ENCODE measurements at regions not wholly inside any gene's neighbourhood (a gene's known extent, or its start where the extent isn't known, plus 50 kb on each side); places are given as distances from the start of the nearest gene placed in this dataset.

- DNase-seq (ENCODE audit: low spot score in 2 of 2) (no peak), ATAC-seq (ENCODE audit: low read depth) (no peak)
- peaks cover 5% of the 10 kb centered on the region for H3K9me3 Mint-ChIP-seq
- no peaks in the 10 kb centered on the region for H3K4me1 Mint-ChIP-seq
- no peak overlapping the region for H3K4me3 Mint-ChIP-seq
- no peaks in the 10 kb centered on the region for H3K36me3 Mint-ChIP-seq
- H3K27ac Mint-ChIP-seq: no peak overlapping the region
- H3K27me3 Mint-ChIP-seq: peaks cover 1% of the 10 kb centered on the region
Observed at GRCh38 chr2:145085612-145086011, 565.7 kb upstream of the ZEB2 start.

- ATAC-seq (ENCODE audit: low read depth) (no peak), DNase-seq (ENCODE audit: low spot score in 2 of 2) (no peak)
- no peaks in the 10 kb centered on the region for H3K36me3 Mint-ChIP-seq
- H3K27me3 Mint-ChIP-seq: peaks cover 1% of the 10 kb centered on the region
- H3K9me3 Mint-ChIP-seq: no peaks in the 10 kb centered on the region
- no peak overlapping the region for H3K27ac Mint-ChIP-seq
- H3K4me3 Mint-ChIP-seq: no peak overlapping the region
- no peaks in the 10 kb centered on the region for H3K4me1 Mint-ChIP-seq
Observed at GRCh38 chr2:145080426-145080825, 560.5 kb upstream of the ZEB2 start.

- DNase-seq (ENCODE audit: low spot score in 2 of 2): no peak
- Mint-ChIP-seq H3K27ac (no peak overlapping the region), H3K27me3 (peaks cover 1% of the 10 kb centered on the region), H3K4me3 (no peak overlapping the region), H3K36me3 (no peaks in the 10 kb centered on the region), H3K9me3 (no peaks in the 10 kb centered on the region), H3K4me1 (no peaks in the 10 kb centered on the region)
- ATAC-seq (ENCODE audit: low read depth): no peak
Observed at GRCh38 chr2:145079641-145080040, 559.7 kb upstream of the ZEB2 start.

GRCh38 chr2:145078923-145079322, 559.0 kb upstream of the ZEB2 start:
- Mint-ChIP-seq H3K27ac (no peak overlapping the region), H3K4me1 (no peaks in the 10 kb centered on the region), H3K36me3 (no peaks in the 10 kb centered on the region), H3K4me3 (no peak overlapping the region), H3K27me3 (peaks cover 1% of the 10 kb centered on the region), H3K9me3 (no peaks in the 10 kb centered on the region)
- ATAC-seq (ENCODE audit: low read depth) (no peak), DNase-seq (ENCODE audit: low spot score in 2 of 2) (no peak)

- DNase-seq (ENCODE audit: low spot score in 2 of 2) (no peak), ATAC-seq (ENCODE audit: low read depth) (no peak)
- Mint-ChIP-seq H3K9me3 (no peaks in the 10 kb centered on the region), H3K4me1 (peaks cover 2% of the 10 kb centered on the region), H3K4me3 (no peak overlapping the region), H3K27ac (no peak overlapping the region), H3K27me3 (peaks cover 1% of the 10 kb centered on the region), H3K36me3 (no peaks in the 10 kb centered on the region)
Observed at GRCh38 chr2:145076085-145076484, 556.2 kb upstream of the ZEB2 start.

- no peaks in the 10 kb centered on the region for H3K9me3 Mint-ChIP-seq
- peaks cover 2% of the 10 kb centered on the region for H3K4me1 Mint-ChIP-seq
- no peaks in the 10 kb centered on the region for H3K27me3 Mint-ChIP-seq
- DNase-seq (ENCODE audit: low spot score in 2 of 2) (no peak), ATAC-seq (ENCODE audit: low read depth) (no peak)
- no peak overlapping the region for H3K4me3 Mint-ChIP-seq
- no peak overlapping the region for H3K27ac Mint-ChIP-seq
- H3K36me3 Mint-ChIP-seq: no peaks in the 10 kb centered on the region
Observed at GRCh38 chr2:145075454-145076062, 555.6 kb upstream of the ZEB2 start.

- Mint-ChIP-seq H3K27ac (no peak overlapping the region), H3K27me3 (peaks cover 1% of the 10 kb centered on the region), H3K4me1 (peaks cover 2% of the 10 kb centered on the region), H3K4me3 (no peak overlapping the region), H3K9me3 (no peaks in the 10 kb centered on the region), H3K36me3 (no peaks in the 10 kb centered on the region)
- no peak for ATAC-seq (ENCODE audit: low read depth)
- DNase-seq (ENCODE audit: low spot score in 2 of 2): no peak
Observed at GRCh38 chr2:145070703-145071102, 550.8 kb upstream of the ZEB2 start.

GRCh38 chr2:145068509-145068908, 548.6 kb upstream of the ZEB2 start:
- no peaks in the 10 kb centered on the region for H3K9me3 Mint-ChIP-seq
- H3K4me3 Mint-ChIP-seq: no peak overlapping the region
- no peak for DNase-seq (ENCODE audit: low spot score in 2 of 2)
- H3K27ac Mint-ChIP-seq: no peak overlapping the region
- no peak for ATAC-seq (ENCODE audit: low read depth)
- peaks cover 2% of the 10 kb centered on the region for H3K4me1 Mint-ChIP-seq
- H3K27me3 Mint-ChIP-seq: peaks cover 1% of the 10 kb centered on the region
- no peaks in the 10 kb centered on the region for H3K36me3 Mint-ChIP-seq

- Mint-ChIP-seq H3K27ac (no peak overlapping the region), H3K27me3 (peaks cover 1% of the 10 kb centered on the region), H3K4me3 (no peak overlapping the region), H3K4me1 (peaks cover 2% of the 10 kb centered on the region), H3K36me3 (no peaks in the 10 kb centered on the region), H3K9me3 (no peaks in the 10 kb centered on the region)
- ATAC-seq (ENCODE audit: low read depth): no peak
- no peak for DNase-seq (ENCODE audit: low spot score in 2 of 2)
Observed at GRCh38 chr2:145067549-145068030, 547.7 kb upstream of the ZEB2 start.

- Mint-ChIP-seq H3K4me1 (peaks cover 2% of the 10 kb centered on the region), H3K9me3 (no peaks in the 10 kb centered on the region), H3K27ac (no peak overlapping the region), H3K4me3 (no peak overlapping the region), H3K36me3 (no peaks in the 10 kb centered on the region), H3K27me3 (peaks cover 1% of the 10 kb centered on the region)
- DNase-seq (ENCODE audit: low spot score in 2 of 2): no peak
- ATAC-seq (ENCODE audit: low read depth): no peak
Observed at GRCh38 chr2:145066856-145067548, 547.1 kb upstream of the ZEB2 start.

GRCh38 chr2:145066151-145066661, 546.3 kb upstream of the ZEB2 start:
- no peak for DNase-seq (ENCODE audit: low spot score in 2 of 2)
- Mint-ChIP-seq H3K36me3 (no peaks in the 10 kb centered on the region), H3K9me3 (no peaks in the 10 kb centered on the region), H3K4me3 (no peak overlapping the region), H3K4me1 (no peaks in the 10 kb centered on the region), H3K27me3 (peaks cover 1% of the 10 kb centered on the region), H3K27ac (no peak overlapping the region)
- ATAC-seq (ENCODE audit: low read depth): no peak

- Mint-ChIP-seq H3K4me1 (no peaks in the 10 kb centered on the region), H3K36me3 (no peaks in the 10 kb centered on the region), H3K27me3 (peaks cover 1% of the 10 kb centered on the region), H3K9me3 (no peaks in the 10 kb centered on the region), H3K4me3 (no peak overlapping the region), H3K27ac (no peak overlapping the region)
- DNase-seq (ENCODE audit: low spot score in 2 of 2) (no peak), ATAC-seq (ENCODE audit: low read depth) (no peak)
Observed at GRCh38 chr2:145065342-145065741, 545.4 kb upstream of the ZEB2 start.

- no peaks in the 10 kb centered on the region for H3K36me3 Mint-ChIP-seq
- H3K4me3 Mint-ChIP-seq: no peak overlapping the region
- H3K27me3 Mint-ChIP-seq: peaks cover 1% of the 10 kb centered on the region
- DNase-seq (ENCODE audit: low spot score in 2 of 2) (no peak), ATAC-seq (ENCODE audit: low read depth) (no peak)
- H3K4me1 Mint-ChIP-seq: no peaks in the 10 kb centered on the region
- H3K27ac Mint-ChIP-seq: no peak overlapping the region
- no peaks in the 10 kb centered on the region for H3K9me3 Mint-ChIP-seq
Observed at GRCh38 chr2:145064511-145064910, 544.6 kb upstream of the ZEB2 start.

GRCh38 chr2:145060876-145061275, 541.0 kb upstream of the ZEB2 start:
- ATAC-seq (ENCODE audit: low read depth) (no peak), DNase-seq (ENCODE audit: low spot score in 2 of 2) (no peak)
- Mint-ChIP-seq H3K27ac (no peak overlapping the region), H3K4me1 (no peaks in the 10 kb centered on the region), H3K36me3 (no peaks in the 10 kb centered on the region), H3K27me3 (no peaks in the 10 kb centered on the region), H3K4me3 (no peak overlapping the region), H3K9me3 (peaks cover 1% of the 10 kb centered on the region)

- Mint-ChIP-seq H3K4me3 (no peak overlapping the region), H3K27me3 (no peaks in the 10 kb centered on the region), H3K4me1 (no peaks in the 10 kb centered on the region), H3K9me3 (peaks cover 1% of the 10 kb centered on the region), H3K27ac (no peak overlapping the region), H3K36me3 (no peaks in the 10 kb centered on the region)
- no peak for DNase-seq (ENCODE audit: low spot score in 2 of 2)
- ATAC-seq (ENCODE audit: low read depth): no peak
Observed at GRCh38 chr2:145059914-145060313, 540.0 kb upstream of the ZEB2 start.

All from memory B cell (primary cell).